WTC11 (cell line): ENCODE measurements at regions not wholly inside any gene's neighbourhood (a gene's known extent, or its start where the extent isn't known, plus 50 kb on each side); places are given as distances from the start of the nearest gene placed in this dataset.

Source experiments
- AFF4 ChIP-seq: sonication (generic); formaldehyde crosslinking; IDR thresholded peaks from 2 replicates; pipeline ENCODE4 v1.8.1; 2023; ENCODE audit warnings: mild to moderate bottlenecking, missing genetic modification reagents, borderline replicate concordance
- CREB1 ChIP-seq: sonication (generic); formaldehyde crosslinking; IDR thresholded peaks from 2 replicates; pipeline ENCODE4 v1.8.0; 2023; ENCODE audit warnings: mild to moderate bottlenecking, missing genetic modification reagents
- CREM ChIP-seq: sonication (generic); formaldehyde crosslinking; IDR thresholded peaks from 2 replicates; pipeline ENCODE4 v1.8.1; 2022; ENCODE audit warnings: mild to moderate bottlenecking, missing genetic modification reagents, moderate library complexity
- FOXP1 ChIP-seq: sonication (generic); formaldehyde crosslinking; IDR thresholded peaks from 2 replicates; pipeline ENCODE4 v1.8.0; 2022; ENCODE audit warnings: missing genetic modification reagents, mild to moderate bottlenecking, moderate library complexity, borderline replicate concordance
- GABPB1 ChIP-seq: sonication (generic); formaldehyde crosslinking; IDR thresholded peaks from 2 replicates; pipeline ENCODE4 v1.8.1; 2023; ENCODE audit warnings: mild to moderate bottlenecking, missing genetic modification reagents
- GTF2I ChIP-seq: fragments of 250-450 bp; sonication (Bioruptor Pico); conservative IDR thresholded peaks from 2 replicates; pipeline ENCODE4 v1.4.0; 2021; ENCODE audit warnings: mild to moderate bottlenecking
- TF ChIP-seq, protein P1 (sequence below): fragments of 200-600 bp; IDR thresholded peaks from 2 replicates; pipeline ENCODE4 v1.8.0; 2022; ENCODE audit warnings: antibody characterized with exemption

DNA sequence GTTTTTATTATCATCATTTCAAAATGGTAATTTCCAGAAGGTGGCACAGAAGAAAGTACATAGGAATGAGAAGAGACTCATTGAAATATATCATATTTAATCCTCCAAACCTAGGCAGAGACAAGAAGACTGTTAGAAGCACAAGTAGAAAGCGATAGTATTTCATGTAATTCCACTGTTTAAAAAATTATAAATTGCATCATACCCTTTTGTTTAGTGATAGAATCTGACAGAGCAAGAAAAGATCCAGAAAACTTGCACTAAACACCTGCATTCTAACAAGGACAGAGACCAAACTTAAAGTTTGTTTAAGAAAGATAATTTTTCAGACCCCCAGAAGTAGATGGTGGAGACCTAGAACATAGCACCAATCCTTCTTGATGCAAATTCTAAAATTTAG, 56.9 kb upstream of the CD96 start:
- TF ChIP-seq, protein P1, sequence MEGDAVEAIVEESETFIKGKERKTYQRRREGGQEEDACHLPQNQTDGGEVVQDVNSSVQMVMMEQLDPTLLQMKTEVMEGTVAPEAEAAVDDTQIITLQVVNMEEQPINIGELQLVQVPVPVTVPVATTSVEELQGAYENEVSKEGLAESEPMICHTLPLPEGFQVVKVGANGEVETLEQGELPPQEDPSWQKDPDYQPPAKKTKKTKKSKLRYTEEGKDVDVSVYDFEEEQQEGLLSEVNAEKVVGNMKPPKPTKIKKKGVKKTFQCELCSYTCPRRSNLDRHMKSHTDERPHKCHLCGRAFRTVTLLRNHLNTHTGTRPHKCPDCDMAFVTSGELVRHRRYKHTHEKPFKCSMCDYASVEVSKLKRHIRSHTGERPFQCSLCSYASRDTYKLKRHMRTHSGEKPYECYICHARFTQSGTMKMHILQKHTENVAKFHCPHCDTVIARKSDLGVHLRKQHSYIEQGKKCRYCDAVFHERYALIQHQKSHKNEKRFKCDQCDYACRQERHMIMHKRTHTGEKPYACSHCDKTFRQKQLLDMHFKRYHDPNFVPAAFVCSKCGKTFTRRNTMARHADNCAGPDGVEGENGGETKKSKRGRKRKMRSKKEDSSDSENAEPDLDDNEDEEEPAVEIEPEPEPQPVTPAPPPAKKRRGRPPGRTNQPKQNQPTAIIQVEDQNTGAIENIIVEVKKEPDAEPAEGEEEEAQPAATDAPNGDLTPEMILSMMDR: no peak
- no peak for TF ChIP-seq GTF2I (CRISPR knock-in tag)
- no peak for TF ChIP-seq CREB1 (CRISPR knock-in tag)
- TF ChIP-seq AFF4 (CRISPR knock-in tag): no peak
- TF ChIP-seq FOXP1 (CRISPR knock-in tag): no peak
- TF ChIP-seq GABPB1: no peak
- TF ChIP-seq CREM (CRISPR knock-in tag): no peak
